ENCODE measurements at regions not wholly inside any gene's neighbourhood (a gene's known extent, or its start where the extent isn't known, plus 50 kb on each side); places are given as distances from the start of the nearest gene placed in this dataset.
"Not testable (repeated sequence)": the region's sequence is repeated elsewhere in the genome, so short reads cannot be mapped to it uniquely, and the experiment has no call there.

DNA sequence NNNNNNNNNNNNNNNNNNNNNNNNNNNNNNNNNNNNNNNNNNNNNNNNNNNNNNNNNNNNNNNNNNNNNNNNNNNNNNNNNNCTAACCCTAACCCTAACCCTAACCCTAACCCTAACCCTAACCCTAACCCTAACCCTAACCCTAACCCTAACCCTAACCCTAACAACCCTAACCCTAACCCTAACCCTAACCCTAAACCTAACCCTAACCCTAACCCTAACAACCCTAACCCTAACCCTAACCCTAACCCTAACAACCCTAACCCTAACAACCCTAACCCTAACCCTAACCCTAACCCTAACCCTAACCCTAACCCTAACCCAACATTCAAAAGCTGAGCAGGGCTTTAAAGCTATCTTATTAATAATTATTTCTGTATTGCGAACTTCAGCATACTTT is 182.5 kb upstream of the FAM20C start:
- not testable (repeated sequence) for DNase-seq

DNA sequence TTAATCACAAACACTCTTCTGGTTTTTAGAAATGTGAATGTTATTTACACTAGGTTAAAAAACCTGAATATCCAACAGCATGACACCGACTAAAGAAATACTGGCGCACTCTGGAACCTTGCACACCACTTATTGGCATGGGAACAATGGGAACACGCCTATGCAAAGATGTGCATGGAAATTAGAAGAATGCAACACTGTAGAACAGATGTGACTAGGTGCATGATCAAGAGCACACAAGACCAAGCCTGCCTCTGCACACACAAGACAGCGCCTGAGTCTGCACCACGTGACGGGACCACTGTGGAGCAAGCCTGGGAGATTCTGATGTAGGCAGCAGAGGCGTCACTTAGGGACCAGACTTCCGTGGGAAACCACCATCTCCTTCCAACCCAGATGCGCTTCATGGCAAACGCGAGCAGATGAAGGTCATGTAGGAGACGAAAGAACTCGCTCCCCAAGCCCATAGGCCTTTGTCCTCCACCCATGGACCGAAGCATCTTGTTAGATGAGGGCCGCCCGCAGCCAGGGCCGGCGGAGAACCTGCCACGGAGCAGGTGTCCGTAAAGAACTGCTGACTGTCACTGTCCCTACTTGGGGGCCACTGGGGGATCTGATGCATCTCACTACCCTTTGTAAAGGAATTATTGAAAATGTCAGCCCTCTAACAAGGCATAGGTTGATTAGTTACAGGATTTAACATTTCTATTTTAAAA is 159.6 kb upstream of the FAM20C start:
- DNase-seq: not testable (repeated sequence)

DNA sequence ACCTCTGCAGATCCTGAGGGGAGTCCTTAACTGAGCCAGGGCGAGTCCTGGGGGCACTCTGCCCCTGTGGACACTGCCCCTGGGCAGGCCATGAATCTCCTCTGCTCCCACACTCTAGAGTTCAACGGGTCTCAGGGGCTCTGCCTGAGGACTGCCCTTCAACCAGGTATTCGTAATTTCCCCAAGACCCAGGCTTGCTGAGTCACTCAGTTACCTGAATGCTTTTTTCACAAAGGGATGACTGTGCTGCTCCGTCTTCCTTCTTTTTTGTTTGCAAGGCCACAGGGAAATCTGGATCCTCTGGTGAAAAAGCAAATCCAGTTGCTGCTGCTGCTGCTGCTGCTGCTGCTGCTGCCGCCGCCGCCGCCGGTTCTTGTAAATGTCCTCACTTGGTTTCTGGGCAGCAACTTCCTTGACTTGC is 157.2 kb upstream of the FAM20C start:
- DNase-seq: not testable (repeated sequence)

DNA sequence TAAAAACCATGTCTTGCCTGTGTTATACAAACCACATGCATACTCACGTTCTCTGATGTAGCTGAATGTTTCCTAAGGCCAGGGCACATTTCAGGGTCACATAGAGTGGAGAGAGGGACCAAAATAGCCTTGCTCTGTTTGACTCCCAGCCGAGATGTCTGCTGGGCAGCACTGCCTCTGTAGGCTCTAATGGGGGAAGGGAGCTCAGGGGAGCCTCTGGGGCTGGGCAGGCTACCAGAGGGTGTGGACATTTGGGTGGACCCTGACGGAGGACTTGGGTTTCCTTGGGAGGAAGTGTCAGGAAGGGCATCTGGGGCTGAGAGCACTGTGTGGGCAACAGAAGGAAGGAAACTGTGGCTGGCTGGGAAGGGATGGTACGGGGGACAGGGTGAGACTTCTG is 155.8 kb upstream of the FAM20C start:
- DNase-seq: not testable (repeated sequence)

DNA sequence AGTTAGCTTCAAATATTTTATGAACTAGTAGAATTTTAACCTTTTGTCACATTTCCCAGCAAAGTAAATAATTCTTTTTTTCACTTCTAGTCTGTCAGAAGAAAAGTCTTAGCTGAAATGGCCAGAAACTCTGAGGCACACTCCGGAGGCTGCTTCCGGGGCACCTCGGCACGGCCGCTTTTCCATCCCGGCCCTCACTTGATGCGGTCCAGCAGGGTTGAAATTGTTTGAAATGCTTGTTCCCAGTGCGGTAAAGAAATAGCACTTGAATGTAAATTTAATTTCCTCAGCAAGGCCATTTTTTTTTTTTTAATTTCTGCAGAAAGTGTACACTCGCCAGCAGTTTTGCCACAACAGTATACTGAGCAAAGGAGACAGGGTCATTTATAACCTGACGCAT is 154.7 kb upstream of the FAM20C start:
- not testable (repeated sequence) for DNase-seq

DNA sequence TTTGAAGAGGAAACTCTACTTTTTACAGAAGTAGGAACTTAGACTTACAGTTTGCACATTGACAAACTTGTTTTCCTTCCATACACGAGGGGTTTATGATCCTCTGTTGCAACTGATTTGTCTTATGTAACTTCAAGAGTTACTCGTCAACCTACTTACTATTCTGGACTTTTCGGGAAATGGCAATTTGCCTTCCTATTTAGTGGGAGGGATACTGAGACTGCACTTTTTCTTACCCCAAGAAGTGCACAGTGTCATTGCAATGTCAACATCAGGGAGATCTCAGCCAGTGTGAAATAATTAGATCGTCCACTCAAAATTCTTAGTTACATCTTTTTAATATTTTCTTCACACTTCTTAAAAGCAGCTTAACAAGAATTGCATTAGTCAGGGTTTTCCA is 153.9 kb upstream of the FAM20C start:
- DNase-seq: not testable (repeated sequence)

DNA sequence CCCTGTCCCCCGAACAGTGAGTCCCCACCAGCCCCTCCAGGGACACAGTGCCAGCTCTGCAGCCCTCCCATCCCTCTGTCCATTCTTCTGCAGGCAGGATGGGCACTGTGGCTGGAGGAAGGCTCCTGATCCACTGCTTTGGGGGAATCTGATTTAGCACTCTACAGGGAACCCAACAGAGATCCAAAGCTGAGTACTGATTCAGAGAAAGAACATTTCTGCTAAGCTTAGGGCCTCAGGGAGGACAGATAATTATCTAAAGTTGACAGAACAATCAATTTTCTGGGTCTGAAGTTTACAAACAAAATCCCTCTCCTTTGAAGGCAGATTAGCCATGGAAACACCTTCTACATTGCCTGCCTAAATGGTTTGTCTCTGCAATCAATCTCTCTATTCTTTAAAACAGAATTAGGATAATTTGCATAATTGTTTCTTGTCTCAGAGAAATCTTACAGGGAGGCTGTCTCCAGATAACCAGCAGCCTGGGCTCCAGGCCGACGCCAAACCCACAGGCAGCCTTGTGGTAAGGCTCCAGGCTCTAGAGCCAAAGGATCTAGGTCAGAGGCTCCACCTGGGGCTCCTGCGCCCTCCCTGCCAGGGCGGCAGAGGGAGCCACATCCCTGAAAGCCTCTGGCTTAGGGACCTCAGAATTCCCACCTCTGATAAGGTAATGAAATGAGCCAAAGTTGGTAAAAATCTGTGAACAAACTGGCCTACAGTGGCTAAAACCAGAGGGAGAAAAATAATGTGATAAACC is 152.2 kb upstream of the FAM20C start:
- DNase-seq: not testable (repeated sequence)

DNA sequence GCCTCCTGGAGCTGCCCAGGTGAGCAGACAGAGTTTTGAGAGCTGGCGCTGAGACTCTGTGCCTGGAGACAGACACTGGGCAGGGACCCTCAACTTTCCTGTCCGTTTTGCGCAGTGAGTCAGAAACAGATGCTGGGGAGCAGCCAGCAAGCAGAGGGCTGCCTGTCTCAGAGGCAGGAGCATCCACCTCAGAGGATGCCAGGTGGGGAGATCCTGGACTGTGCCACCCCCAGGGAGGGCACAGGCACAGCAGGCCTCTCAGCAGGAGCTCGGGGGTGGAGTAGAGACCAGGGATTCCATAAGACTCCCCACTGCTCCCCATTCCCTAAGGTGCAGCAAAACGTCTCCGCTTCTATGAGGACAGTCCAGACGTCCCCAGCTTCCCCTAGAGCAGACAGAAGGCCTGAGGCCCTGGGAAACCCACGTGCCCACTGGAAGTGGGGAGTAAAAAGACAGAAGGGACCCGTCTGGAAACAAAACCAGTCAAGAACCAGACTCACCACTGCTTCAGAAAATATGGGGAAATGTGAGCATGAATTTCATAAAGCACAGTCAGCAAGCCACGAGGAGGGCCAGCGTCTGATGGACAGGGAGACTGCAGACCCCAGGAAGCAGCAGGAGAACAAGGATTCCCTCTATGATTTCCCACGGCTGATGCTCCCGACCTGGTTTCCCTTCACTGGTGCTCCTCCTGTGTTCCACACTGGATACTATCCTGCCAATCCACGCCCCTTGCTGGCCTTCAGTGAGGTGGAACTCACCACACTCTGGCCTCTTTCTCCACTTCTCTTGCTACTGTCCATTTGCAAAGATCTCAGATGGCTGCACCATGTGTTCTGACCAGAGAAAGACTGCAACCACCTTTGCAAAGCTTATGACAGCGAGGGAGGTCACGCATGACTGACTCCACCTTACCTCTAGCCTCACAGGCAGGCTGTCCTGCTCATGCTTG is 151.3 kb upstream of the FAM20C start:
- no peak for DNase-seq

DNA sequence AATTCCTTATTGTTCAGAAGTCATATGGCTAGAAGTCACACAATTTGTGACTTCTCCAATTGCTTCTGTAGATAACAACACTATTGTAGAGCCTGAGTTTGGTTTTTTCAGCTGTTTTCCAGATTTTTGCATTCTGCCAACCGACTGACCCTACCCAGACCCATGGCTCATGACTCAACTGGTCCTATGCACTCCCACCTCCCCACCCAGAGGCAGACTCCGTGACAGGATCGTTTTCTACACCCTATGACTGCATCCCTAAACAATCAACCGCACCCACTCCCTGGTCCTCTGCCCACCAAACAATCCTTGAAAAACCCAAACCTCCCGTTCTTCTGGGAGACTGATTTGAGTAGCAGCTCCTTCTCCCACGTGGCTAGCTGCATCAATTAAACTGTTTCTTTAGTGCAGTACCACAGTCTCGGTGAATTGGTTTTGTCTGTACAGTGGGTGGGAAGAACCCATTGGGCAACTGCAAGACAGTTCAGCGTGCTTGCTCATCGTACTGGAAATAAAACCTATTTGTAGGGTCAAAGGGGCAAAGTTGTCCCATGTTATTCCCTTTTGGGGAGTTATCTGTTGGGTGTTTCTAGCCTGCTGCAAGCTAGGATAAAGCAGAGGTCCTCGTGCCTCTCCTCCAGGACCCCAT is 150.3 kb upstream of the FAM20C start:
- no peak for DNase-seq

DNA sequence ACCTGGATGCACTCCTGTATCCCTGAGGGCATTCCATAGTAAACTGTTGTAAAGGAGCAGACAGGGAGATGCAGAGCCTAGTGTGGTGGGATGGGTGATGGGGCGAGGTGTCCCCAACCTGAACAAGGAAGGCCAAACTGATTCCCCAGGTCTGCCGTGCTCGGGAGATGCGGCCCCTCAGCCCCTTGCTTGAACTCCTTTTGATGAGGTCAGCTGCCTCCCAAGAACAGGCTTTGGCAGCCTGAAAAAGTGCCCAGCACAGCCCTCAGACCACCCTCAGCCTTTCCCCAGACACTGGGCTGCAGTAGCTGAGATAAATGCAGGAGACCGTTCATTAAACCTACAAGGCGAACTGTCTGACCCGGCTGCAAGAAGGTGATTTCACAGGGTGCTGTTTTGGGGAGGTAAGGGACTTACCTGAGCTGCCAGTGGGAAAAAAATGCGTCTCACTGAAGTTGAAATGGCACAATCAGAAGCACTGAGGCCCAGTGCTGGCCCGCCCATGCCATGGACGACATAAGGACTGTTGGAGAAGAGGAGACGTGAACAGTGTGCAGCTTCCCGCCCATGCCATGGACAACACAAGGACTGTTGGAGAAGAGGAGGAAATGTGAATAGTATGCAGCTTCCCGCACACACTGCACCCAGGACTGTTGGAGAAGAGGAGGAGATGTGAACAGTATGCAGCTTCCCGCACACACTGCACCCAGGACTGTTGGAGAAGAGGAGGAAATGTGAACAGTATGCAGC is 148.4 kb upstream of the FAM20C start:
- DNase-seq: no peak

DNA sequence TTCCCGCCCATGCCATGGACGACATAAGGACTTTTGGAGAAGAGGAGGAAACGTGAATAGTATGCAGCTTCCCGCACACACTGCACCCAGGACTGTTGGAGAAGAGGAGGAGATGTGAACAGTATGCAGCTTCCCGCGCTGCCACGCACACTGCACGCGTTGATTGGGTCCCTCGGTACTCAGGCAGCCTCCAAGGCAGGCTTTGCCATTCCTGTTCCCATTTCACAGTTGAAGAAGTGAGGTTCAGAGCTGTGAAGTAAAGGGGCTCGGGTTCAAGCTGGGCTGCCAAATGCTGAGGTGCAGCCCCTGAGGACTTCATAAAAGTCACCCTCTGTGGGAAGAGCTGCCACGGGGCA is 147.9 kb upstream of the FAM20C start:
- DNase-seq: no peak

DNA sequence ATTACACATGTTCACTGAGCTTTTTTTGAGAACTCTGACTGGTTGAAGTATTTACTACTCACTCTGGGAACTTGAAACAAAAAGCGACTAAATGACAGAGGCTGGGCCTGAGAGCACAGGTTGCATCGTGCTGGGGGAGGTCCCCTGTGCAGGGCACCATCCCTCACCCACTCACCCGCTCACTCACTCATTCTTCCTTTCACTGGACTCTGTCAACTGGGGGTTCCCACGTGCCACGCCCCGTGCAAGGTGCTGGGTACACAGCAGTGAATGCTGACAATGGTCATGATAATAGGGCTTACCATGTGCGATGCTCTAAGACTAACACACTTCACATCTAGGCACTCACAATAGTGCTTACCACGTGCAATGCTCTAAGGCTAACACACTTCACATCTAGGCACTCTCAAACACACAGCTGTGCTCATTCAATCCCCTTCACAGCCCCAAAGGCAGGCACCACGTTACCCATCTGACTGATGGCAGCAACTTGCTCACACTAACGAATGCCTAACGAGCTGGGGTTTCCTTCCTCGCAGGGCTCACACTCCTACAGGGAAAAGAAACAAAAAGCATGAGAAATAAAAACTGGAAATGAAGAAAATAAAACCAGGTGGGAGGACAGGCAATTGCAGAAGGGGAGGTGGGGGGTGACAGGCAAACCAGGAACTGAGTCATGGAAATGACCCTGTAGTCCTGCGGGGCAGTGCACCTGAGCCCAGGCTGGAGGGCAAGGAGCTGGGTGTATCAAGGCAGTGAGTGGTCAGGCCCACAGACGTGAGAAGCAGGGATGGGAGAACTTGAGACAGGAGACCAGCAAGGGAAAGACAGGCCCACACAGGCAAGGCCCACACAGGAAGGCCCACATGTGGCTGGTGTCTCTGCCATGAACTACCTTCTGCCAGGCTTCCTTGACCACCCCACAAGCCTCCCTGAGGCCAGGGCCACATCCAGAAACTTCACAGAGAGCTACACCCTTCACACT is 147.0 kb upstream of the FAM20C start:
- DNase-seq: no peak

DNA sequence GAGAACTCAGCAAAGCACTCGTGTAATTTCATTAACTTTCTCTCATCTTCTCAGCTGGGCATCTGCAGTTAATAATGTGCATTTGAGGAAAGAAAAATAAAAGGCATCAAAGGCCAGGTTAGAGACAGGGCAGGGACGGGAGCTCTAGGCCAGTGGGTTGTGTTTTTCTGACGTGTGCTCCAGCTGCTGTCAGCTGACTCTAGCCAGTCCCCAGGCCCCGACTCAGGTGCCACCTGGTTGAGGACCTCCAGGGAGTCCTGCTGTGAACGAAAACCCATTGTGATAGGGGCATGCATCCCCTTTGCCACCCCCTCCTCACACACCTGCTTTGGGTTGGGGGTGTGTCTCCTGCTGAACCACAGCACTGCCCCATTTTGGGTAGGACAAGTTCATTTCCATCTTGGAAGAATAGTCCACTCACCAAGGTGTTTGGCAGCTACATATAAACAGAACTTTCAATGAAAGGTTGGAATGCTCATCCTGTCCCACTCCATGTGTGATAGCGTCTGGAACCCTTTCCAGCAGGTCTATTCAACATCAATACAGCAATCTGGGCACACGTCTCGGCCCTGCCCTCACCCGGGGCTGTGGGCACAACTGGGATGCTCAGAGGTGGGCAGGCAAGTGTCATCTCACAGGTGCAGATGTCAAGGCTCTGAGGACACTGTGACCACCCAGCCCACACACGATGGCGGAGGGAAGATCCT is 146.1 kb upstream of the FAM20C start:
- DNase-seq: no peak

DNA sequence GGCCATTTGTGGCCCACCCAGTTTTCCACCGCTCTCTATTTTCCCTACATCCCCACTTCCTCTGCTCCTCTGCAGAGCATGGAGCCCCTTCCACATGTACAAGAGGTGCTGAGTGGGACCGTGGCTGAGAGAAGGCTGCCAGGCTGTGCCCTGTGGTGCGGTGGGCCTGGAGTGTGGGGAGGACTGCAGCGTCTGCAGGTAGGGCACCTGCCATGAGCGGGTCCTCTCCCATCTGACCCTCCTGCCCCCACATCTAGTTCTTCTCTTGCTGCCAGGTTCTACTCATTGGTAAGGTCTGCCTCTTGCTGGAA is 145.6 kb upstream of the FAM20C start:
- no peak for DNase-seq

DNA sequence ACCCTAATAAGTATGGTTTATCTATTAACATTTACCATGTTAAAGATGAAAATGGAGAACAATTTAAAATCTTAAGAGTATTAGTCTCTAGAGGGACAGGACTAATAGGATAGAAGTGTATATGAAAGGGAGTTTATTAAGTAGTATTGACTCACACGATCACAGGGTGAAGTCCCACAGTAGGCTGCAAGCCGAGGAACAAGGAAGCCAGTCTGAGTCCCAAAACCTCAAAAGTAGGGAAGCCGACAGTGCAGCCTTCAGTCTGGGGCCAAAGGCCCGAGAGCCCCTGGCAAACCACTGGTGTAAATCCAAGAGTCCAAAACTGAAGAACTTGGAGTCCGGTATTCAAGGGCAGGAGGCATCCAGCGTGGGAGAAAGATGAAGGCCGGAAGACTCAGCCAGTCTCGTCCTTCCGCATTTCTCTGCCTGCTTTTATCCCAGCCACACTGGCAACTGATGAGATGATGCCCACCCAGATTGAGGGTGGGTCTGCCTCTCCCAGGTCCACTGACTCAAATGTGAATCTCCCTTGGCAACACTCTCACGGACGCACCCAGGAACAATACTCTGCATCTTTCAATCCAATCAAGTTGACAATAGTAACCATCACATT is 140.8 kb upstream of the FAM20C start:
- DNase-seq: no peak

DNA sequence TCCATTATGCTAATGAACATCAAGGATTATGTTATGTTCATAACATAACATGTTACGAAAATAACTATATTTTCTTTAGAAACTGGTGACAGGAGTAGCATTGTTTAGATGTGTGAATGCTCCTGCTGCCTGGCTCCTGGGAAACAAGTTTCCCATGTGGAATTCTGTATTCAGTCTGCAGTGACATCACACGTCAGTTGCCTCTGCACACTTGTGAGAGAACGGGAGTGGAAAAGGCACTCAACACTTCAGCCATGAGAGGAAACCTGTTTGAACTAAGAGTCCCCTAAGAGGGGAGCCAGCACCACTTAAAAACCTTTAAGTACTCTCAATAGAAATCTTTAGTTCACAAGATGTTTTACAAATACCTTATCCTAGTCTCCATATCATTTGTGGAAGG is 140.3 kb upstream of the FAM20C start:
- no peak for DNase-seq

DNA sequence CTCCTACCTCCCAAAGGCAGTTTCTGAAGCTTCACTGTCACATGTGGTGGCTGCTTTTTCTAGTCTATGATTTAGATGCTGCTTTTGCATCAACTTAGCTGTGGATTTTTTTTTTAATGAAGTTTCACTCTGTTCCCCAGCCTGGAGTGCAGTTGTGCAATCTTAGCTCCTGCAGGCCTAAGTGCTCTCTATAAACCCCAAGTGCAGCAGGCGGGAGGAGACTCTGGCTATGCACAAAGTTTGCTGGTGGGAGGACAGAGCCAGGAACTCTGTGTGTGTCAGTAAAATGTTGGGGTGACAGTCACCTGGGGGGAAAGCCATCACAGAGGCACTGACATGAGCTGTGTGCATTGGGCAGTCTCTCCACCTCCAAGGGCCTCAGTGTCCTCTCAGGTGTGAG is 138.8 kb upstream of the FAM20C start:
- DNase-seq: no peak

DNA sequence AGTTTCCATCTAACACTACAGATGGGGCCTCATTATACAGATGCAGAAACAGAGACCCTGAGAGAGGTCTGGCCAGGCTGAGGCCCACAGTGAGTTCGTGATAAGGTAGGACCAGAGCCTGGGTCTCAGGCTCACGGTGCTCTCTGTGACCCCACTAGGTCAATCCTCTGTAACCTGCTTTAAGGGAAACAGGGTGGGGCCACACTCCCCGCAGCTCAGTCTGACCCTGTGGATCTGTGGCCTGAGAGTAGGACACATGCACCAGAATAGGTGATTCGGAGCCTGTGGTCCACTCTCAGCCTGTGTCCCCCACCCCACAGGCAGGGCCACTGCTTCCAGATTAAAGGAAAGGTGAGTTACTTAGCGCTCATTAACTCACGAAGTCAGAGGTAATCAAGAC is 137.8 kb upstream of the FAM20C start:
- no peak for DNase-seq

DNA sequence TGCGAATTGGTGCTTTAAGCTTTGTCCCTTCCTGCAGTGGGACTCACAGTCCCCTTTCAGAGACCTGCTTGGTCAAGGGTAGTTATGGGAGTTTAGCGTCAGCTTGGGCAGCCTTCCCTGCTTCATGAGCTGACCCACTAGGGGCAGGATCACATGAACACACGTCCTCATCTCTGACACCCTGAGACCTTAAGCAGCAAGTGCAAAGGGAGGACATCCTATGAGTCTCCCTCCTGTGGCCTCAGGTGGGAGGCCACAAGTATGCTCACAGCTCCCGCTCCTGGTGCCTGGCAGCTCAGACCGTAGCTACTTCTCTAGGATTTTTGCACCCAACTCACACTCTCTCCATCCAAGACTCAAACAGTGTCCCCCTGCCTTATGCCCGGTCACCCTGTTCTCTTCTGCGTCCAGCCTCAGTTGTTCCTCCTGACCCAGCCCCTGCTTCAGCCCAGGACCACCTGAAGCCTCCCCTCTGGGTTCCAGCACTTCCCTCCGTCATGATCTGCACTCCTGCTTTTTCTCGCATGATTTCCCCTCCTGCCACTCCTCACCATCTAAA is 136.6 kb upstream of the FAM20C start:
- no peak for DNase-seq

All from NCI-H1105 treated with DMSO at 0.1 percent for 48 hours (cell line).